NCI-H510A treated with DMSO at 0.1 percent for 48 hours (cell line): ENCODE measurements at regions not wholly inside any gene's neighbourhood (a gene's known extent, or its start where the extent isn't known, plus 50 kb on each side); places are given as distances from the start of the nearest gene placed in this dataset.

ENCODE experiments used
- DNase-seq: peaks from one replicate; lab custom pipeline; 2025; lab: John Stamatoyannopoulos, UW

DNA sequence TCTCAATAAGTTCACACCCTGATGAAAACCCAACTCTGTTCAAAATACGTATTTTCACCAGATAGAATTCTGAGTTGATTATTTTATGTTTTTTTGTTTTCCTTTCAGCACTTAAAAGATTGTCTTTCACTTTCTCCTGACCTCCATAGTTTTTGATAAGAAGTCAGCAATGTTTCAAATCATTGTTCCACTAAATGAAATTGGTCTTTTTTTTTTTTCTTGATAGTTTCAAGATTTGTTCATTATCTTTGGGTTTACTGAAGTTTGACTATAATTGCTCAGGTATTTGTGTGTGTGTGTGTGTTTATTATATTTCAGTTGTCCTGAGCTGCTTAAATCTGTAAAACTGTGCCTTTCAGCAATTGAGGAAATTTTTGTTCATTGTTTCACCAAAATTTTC lies 498.7 kb downstream of the TLE1 start:
- no peak for DNase-seq

GRCh38 chr9:81183761-81184160 lies 505.6 kb downstream of the TLE1 start:
- no peak for DNase-seq

- no peak for DNase-seq
These were observed 506.9 kb downstream of the TLE1 start for GRCh38 chr9:81182431-81182830.

- no peak for DNase-seq
These were observed 515.3 kb downstream of the TLE1 start for GRCh38 chr9:81174023-81174422.

- DNase-seq, result no peak
These were observed 517.7 kb downstream of the TLE1 start for GRCh38 chr9:81171689-81172088.

GRCh38 chr9:81162361-81162760 lies 527.0 kb downstream of the TLE1 start:
- no peak for DNase-seq

DNA sequence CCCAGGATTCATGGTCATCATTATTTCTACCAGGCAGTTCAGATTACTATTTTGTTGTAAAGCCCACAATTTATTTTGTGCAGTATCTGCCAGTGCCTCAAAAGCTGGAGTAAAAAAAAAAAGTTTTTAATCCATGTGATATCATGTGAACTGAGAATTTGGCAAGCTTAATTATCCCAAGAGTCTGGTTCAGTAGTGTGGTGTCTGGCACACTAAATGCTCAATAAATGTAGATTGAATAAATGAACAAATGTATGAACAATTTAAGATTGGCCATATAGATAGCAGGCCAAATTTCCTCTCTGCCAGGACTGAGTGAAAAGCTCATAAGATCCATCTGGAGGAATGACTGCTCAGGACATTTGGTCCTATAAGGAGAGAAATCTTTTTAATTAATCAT lies 533.0 kb downstream of the TLE1 start:
- no peak for DNase-seq

DNA sequence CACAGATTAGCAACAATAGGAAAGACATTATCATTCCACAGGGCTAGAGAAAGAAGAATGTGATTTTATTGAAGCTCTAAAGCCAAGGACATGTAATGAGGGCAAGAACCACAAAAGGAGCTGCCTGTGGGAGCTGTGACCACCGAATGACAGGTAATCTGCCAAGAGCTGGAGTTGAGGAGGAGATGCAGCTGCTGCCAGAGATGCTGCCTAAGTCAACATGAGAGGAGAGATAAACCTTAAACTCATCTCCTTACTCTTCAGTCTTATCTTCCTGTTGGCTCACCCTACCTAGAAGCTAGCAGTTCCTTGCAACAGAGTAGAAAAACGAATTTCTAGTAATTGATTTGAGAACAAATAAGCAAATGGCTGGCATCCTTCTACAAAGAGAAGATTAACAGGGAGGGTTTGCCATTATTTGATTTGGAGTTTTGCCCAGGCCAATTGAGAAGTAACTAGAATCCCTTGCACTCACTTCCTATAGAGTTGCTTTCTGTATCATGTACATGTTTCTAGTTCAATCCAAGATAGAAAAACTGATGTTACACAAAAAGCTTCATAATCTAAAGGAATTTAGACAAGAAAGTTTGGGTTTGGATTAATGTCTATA lies 539.2 kb downstream of the TLE1 start:
- DNase-seq, result peak; percentile 66

GRCh38 chr9:81146684-81147337 lies 542.5 kb downstream of the TLE1 start:
- DNase-seq, result peak; percentile 84

DNA sequence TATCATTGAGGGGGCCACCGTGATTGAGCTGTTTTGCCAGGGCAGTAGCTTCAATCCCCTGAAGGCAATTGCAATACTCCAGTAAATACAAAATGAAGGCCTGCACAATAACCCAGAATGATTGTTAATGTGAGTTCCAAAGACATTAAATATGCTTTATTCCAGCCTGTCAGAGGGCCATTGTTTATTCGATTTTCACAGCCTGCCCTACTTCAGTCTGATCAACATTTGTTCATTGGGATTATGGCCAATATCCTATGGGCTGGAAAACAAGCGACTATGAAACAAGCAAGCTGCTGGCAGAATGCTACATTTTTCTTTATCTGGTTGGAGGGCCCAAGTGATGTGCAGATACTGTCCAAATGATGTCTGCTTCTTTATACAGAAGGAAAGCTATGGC lies 543.1 kb downstream of the TLE1 start:
- DNase-seq, result no peak

DNA sequence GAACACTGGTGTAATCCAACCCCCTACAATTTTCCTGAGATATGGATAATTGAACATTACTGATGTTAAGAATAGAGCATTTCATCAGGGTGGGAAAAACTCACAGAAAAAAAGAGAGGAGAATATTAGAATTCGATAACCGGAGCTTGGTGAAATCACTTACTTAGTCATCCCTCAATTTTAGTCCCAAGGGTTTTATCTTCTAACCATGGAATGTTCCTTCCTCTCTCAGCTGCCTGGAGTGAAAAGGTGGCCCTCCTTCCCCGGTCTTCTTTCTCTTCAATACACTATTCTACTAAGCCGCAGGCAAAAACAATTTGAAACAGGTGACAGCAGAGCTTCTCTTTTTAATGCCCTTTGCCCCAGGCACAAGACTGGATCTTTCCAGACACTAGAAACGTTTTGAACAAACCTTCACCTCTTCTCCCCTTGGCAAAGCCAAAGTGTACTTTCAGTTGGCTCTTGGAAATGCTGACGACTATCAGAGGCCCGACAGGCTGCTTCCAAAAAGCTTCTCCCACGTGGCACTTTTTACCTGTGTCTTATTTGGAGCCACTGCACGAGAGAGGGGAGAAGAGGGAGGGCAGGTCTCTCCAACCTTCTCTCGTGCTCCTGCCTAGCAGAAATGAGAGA lies 543.9 kb downstream of the TLE1 start:
- DNase-seq, result no peak

DNA sequence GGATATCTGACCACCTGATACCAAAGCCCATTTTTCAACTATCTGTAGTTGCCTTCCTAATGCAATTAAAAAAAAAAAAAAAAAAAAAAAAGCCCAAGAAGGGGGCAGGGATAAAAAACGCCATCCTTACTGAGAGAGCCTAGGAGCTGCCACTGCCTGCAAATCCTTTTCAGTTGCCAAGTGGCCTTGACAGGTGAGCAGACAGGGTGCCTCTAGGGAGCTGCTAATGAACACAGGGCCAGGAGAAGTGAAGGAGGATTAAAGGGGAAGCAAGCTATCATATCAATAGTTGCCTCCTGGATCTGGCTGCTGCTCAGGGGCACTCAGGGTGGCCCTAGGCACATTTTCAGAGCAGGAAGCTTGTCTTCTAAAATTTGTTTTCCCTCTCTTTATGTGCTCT lies 547.4 kb downstream of the TLE1 start:
- no peak for DNase-seq

GRCh38 chr9:81137976-81138568 lies 551.3 kb downstream of the TLE1 start:
- no peak for DNase-seq

- no peak for DNase-seq
These were observed 556.6 kb downstream of the TLE1 start for GRCh38 chr9:81132796-81133195.

DNA sequence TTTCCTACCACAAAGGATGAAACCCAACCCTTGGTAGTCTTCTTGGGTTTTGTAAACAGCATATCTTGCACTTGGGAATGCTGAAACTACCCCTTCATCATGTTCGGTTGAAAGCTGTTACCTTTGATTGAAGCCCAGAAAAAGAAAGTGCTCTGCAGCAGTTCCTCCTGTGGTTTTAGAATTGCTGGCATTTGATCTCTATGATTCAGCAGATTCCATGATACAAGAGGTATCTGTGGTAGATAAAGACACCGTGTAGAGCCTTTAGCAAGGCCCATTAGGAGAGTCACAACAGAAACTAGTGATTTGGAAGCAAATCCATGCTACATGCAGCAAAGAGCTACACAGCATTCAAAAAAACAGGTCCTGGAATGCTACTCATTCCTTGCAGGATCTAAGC lies 557.0 kb downstream of the TLE1 start:
- DNase-seq, result no peak

GRCh38 chr9:81128701-81129100 lies 560.6 kb downstream of the TLE1 start:
- DNase-seq, result no peak

DNA sequence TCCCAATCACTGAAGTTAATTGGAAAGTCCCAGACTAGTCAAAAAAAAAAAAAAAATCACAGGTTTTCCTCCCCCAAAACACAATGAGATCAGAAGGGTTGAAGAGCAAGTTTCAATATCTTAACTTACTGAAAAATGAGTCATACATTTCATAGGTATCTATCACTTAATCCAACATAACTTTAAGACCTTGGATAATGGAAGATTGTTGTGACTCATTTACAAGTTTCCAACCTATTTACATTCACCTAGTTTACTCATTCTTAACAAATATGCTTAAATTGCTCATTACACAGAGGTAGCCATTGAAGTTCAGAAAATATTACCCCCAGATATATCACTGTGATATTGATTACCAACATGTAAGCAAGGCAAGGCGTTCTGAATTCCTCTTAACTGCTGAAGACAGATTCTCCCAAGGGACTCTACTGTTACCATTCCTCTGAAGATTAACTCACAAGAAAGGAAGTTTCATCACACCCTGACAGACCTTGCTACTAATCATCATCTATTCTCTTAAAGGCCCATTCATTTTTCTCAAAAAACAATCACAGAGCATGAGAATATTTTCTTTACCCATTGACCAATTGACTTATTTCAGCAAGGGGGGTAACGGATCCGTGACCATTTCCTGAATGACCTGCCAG lies 563.8 kb downstream of the TLE1 start:
- DNase-seq, result no peak

GRCh38 chr9:81123526-81123925 lies 565.8 kb downstream of the TLE1 start:
- DNase-seq, result no peak

- DNase-seq, result no peak
These were observed 566.6 kb downstream of the TLE1 start for GRCh38 chr9:81122749-81123148.

- DNase-seq, result no peak
These were observed 569.8 kb downstream of the TLE1 start for GRCh38 chr9:81119591-81119990.

GRCh38 chr9:81118416-81118815 lies 570.9 kb downstream of the TLE1 start:
- DNase-seq, result no peak

GRCh38 chr9:81116340-81117137 lies 572.8 kb downstream of the TLE1 start:
- peak; percentile 55 for DNase-seq
